GM19035 (cell line): ENCODE measurements at regions not wholly inside any gene's neighbourhood (a gene's known extent, or its start where the extent isn't known, plus 50 kb on each side); places are given as distances from the start of the nearest gene placed in this dataset.

Experiments
- ATAC-seq: cut with Tn5 transposase; IDR thresholded peaks from one replicate; pipeline ENCODE4 v1.9.1; 2021; ENCODE audit not compliant: unreplicated experiment

- no peak for ATAC-seq
Measured at GRCh38 chr2:7281231-7282201, 364.3 kb downstream of the RNF144A start.

- no peak for ATAC-seq
Measured at GRCh38 chr2:7286120-7286519, 368.9 kb downstream of the RNF144A start.

- ATAC-seq: no peak
Measured at GRCh38 chr2:7288484-7288883, 371.3 kb downstream of the RNF144A start.

- no peak for ATAC-seq
Measured at GRCh38 chr2:7289697-7290096, 372.5 kb downstream of the RNF144A start.

GRCh38 chr2:7292154-7292691 lies 375.0 kb downstream of the RNF144A start:
- no peak for ATAC-seq

- ATAC-seq: no peak
Measured at GRCh38 chr2:7309582-7309981, 392.4 kb downstream of the RNF144A start.

- no peak for ATAC-seq
Measured at GRCh38 chr2:7324706-7325105, 407.5 kb downstream of the RNF144A start.

GRCh38 chr2:7325186-7325585 lies 408.0 kb downstream of the RNF144A start:
- ATAC-seq: no peak

GRCh38 chr2:7329465-7329864 lies 412.3 kb downstream of the RNF144A start:
- no peak for ATAC-seq

- no peak for ATAC-seq
Measured at GRCh38 chr2:7333189-7333765, 416.1 kb downstream of the RNF144A start.

- no peak for ATAC-seq
Measured at GRCh38 chr2:7333960-7334493, 416.8 kb downstream of the RNF144A start.

GRCh38 chr2:7338961-7339360 lies 421.7 kb downstream of the RNF144A start:
- ATAC-seq: no peak

GRCh38 chr2:7346336-7346735 lies 429.1 kb downstream of the RNF144A start:
- no peak for ATAC-seq

- ATAC-seq: no peak
Measured at GRCh38 chr2:7348761-7349160, 431.5 kb downstream of the RNF144A start.

GRCh38 chr2:7352191-7352590 lies 435.0 kb downstream of the RNF144A start:
- ATAC-seq: no peak

- ATAC-seq: no peak
Measured at GRCh38 chr2:7353571-7353970, 436.4 kb downstream of the RNF144A start.

GRCh38 chr2:7355781-7356180 lies 438.6 kb downstream of the RNF144A start:
- ATAC-seq: no peak

- ATAC-seq: no peak
Measured at GRCh38 chr2:7356909-7357584, 439.8 kb downstream of the RNF144A start.

- ATAC-seq: no peak
Measured at GRCh38 chr2:7357993-7358392, 440.8 kb downstream of the RNF144A start.

GRCh38 chr2:7358865-7359447 lies 441.7 kb downstream of the RNF144A start:
- ATAC-seq: no peak

GRCh38 chr2:7363906-7364305 lies 446.7 kb downstream of the RNF144A start:
- no peak for ATAC-seq
